ENCODE measurements at regions not wholly inside any gene's neighbourhood (a gene's known extent, or its start where the extent isn't known, plus 50 kb on each side); places are given as distances from the start of the nearest gene placed in this dataset.

GRCh38 chr3:13966302-13966701 lies 86.4 kb upstream of the WNT7A start:
- Histone ChIP-seq H4K20me1 (replicated peaks; ENCODE audit: control insufficient read depth, extremely low read depth, insufficient read depth, low read length) (no peaks in the 10 kb centered on the region), H3K27me3 (ENCODE audit: control insufficient read depth in 2 of 2, insufficient read depth in 2 of 2, low read length in 2 of 2) (no peaks in the 10 kb centered on the region), H3K4me1 (ENCODE audit: control insufficient read depth, extremely low read depth, insufficient read depth, low read length) (no peaks in the 10 kb centered on the region), H3K36me3 (ENCODE audit: control insufficient read depth in 2 of 2, extremely low read depth in 1 of 2, insufficient read depth in 2 of 2, low read length in 2 of 2) (no peaks in the 10 kb centered on the region), H3K79me2 (ENCODE audit: control insufficient read depth, insufficient read depth, low read length) (no peaks in the 10 kb centered on the region), H2AFZ (ENCODE audit: low read depth, low read length) (no peak overlapping the region), H3K9me3 (replicated peaks; ENCODE audit: control insufficient read depth, insufficient read depth, low read length) (no peaks in the 10 kb centered on the region), H3K4me3 (replicated peaks in 1 of 3; ENCODE audit: insufficient read depth in 1 of 3, low read depth in 1 of 3, low read length in 3 of 3) (no peak overlapping the region), H3K9me1 (replicated peaks; ENCODE audit: control insufficient read depth, extremely low read depth, insufficient read depth, low read length) (no peaks in the 10 kb centered on the region), H3K9ac (replicated peaks; ENCODE audit: extremely low read depth, insufficient read depth, low read length) (no peak overlapping the region), H3K4me2 (ENCODE audit: insufficient read depth, low read length) (no peak overlapping the region), H3K27ac (ENCODE audit: insufficient read depth, low read depth, low read length) (no peak overlapping the region)
- dilution Hi-C loops (cut with MboI; ENCODE audit: extremely low pct_ligation_motif_present, low sequenced_read_pairs): no loop called here
- FAIRE-seq (no peak), DNase-seq (ENCODE audit: low read depth, low spot score) (no peak)
- BruUV-seq (replicated peaks): no TSS peak
- ChIA-PET CTCF (no interaction called here), POLR2A (no interaction called here)
- intact Hi-C loops (cut with micrococcal nuclease): no loop called here
- TF ChIP-seq MYC (IDR thresholded peaks at IDR 0.05; ENCODE audit: low read depth, low read length): no peak
- no peak for TF ChIP-seq POLR2A (IDR thresholded peaks at IDR 0.05; ENCODE audit: low read depth, low read length)
- TF ChIP-seq, protein P1, sequence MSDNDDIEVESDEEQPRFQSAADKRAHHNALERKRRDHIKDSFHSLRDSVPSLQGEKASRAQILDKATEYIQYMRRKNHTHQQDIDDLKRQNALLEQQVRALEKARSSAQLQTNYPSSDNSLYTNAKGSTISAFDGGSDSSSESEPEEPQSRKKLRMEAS (IDR thresholded peaks at IDR 0.05; ENCODE audit: insufficient read depth, insufficient read length): no peak
- no peak for TF ChIP-seq FOS (IDR thresholded peaks at IDR 0.05; ENCODE audit: borderline replicate concordance, insufficient read depth, low read length)
- TF ChIP-seq GATA2 (IDR thresholded peaks at IDR 0.05; ENCODE audit: insufficient read depth, insufficient read length, low read depth, low read length): no peak
- TF ChIP-seq EZH2 (IDR thresholded peaks at IDR 0.05; ENCODE audit: borderline replicate concordance, low read depth, low read length, severe bottlenecking): no peak
- TF ChIP-seq POLR2AphosphoS5 (IDR thresholded peaks at IDR 0.05; ENCODE audit: insufficient read depth, low read depth, low read length): no peak
- TF ChIP-seq, protein P2, sequence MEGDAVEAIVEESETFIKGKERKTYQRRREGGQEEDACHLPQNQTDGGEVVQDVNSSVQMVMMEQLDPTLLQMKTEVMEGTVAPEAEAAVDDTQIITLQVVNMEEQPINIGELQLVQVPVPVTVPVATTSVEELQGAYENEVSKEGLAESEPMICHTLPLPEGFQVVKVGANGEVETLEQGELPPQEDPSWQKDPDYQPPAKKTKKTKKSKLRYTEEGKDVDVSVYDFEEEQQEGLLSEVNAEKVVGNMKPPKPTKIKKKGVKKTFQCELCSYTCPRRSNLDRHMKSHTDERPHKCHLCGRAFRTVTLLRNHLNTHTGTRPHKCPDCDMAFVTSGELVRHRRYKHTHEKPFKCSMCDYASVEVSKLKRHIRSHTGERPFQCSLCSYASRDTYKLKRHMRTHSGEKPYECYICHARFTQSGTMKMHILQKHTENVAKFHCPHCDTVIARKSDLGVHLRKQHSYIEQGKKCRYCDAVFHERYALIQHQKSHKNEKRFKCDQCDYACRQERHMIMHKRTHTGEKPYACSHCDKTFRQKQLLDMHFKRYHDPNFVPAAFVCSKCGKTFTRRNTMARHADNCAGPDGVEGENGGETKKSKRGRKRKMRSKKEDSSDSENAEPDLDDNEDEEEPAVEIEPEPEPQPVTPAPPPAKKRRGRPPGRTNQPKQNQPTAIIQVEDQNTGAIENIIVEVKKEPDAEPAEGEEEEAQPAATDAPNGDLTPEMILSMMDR (IDR thresholded peaks at IDR 0.05; ENCODE audit: extremely low read depth in 1 of 2, insufficient read depth in 1 of 2, low read depth in 1 of 2, low read length in 2 of 2): no peak
- TF ChIP-seq JUN (IDR thresholded peaks at IDR 0.05; ENCODE audit: borderline replicate concordance, insufficient read depth, insufficient read length, low read depth): no peak

All from endothelial cell of umbilical vein (primary cell).